Adrenal gland (tissue), 9 donors: ENCODE measurements at regions not wholly inside any gene's neighbourhood (a gene's known extent, or its start where the extent isn't known, plus 50 kb on each side); places are given as distances from the start of the nearest gene placed in this dataset.
"Not testable (repeated sequence)": the region's sequence is repeated elsewhere in the genome, so short reads cannot be mapped to it uniquely, and the experiment has no call there.

ENCODE experiments used
- DNase-seq, 7 donors: peaks; one replicate each; pipeline ENCODE4 v3.0.0-alpha.2; 2019 to 2020
- H3K27ac ChIP-seq, 5 donors: fragments of 200-600 bp; sonication (generic) in 4 of 5; 1 replicate in 3 of 5; 2 replicates in 2 of 5; pipeline versions ENCODE4 v1.5.1 to v1.8.0; 2016 to 2020; ENCODE audit warnings: mild to moderate bottlenecking in 1 of 5
- H3K27me3 ChIP-seq: fragments of 200-600 bp; 2 replicates; pipeline ENCODE4 v1.8.0; 2021
- H3K36me3 ChIP-seq, 2 donors: fragments of 200-600 bp; replicated peaks in 1 of 2; 1 replicate in 1 of 2; 2 replicates in 1 of 2; pipeline versions ENCODE4 v1.5.1 to v1.8.0; 2018 to 2022
- H3K4me1 ChIP-seq, 2 donors: fragments of 200-600 bp; replicated peaks in 1 of 2; 1 replicate in 1 of 2; 2 replicates in 1 of 2; pipeline versions ENCODE4 v1.5.1 to v1.8.0; 2018 to 2021
- H3K4me3 ChIP-seq, 4 donors: fragments of 200-600 bp; sonication (generic) in 3 of 4; one replicate each; pipeline ENCODE4 v1.5.1; 2016 to 2018
- H3K9me3 ChIP-seq, 3 donors: fragments of 200-600 bp; sonication (generic) in 1 of 3; replicated peaks in 1 of 3; 1 replicate in 2 of 3; 2 replicates in 1 of 3; pipeline versions ENCODE4 v1.5.1 to v1.8.0; 2016 to 2021
- CTCF ChIP-seq, 6 experiments: fragments of 450-650 bp in 4 of 6; fragments of 200-600 bp in 2 of 6; sonication (generic) in 1 of 6; IDR thresholded peaks; 1 replicate in 5 of 6; 2 replicates in 1 of 6; pipeline versions ENCODE4 v1.5.1 to v1.8.0; 2016 to 2021; ENCODE audit warnings: antibody characterized with exemption in 6 of 6, mild to moderate bottlenecking in 2 of 6, moderate library complexity in 1 of 6
- POLR2A ChIP-seq, 2 donors: fragments of 450-650 bp; IDR thresholded peaks; one replicate each; pipeline ENCODE4 v1.6.1; 2017; ENCODE audit warnings: antibody characterized with exemption in 2 of 2, mild to moderate bottlenecking in 2 of 2, moderate library complexity in 1 of 2
- WGBS, 4 donors: extraction: QIAGEN DNeasy Blood & Tissue Kit in 2 of 4; methylation state at CpG; one replicate each; pipeline versions ENCODE4 v1.1.5 to v1.1.7; 2013 to 2017; 5-methylcytosine and 5-hydroxymethylcytosine counted together
- intact Hi-C, 2 donors: fragments of 100-400 bp; cut with DNase I; formaldehyde crosslinking; loops; one replicate each; pipeline versions ENCODE4 v1.14.1 to v1.15.0; 2022 to 2023
- donor health status: healthy with polysubstance abuse.
- donor health status: Bipolar disorder and iron deficiency.
- donor health status: DM: yes; HTN: yes; CAD: no.
- donor health status: DM: no; HTN: no; CAD: no.
- donor health status: DM: no; HTN: no; CAD: no.

GRCh38 chrX:40987413-40987812, 97.8 kb upstream of the USP9X start:
- Histone ChIP-seq H3K4me3 (no peak overlapping the region), H3K9me3 (no peaks in the 10 kb centered on the region), H3K36me3 (no peaks in the 10 kb centered on the region), H3K27me3 (peaks cover 10% of the 10 kb centered on the region), H3K27ac (no peak overlapping the region), H3K4me1 (no peaks in the 10 kb centered on the region)
- intact Hi-C loops: no loop called here
- no peak for DNase-seq
- TF ChIP-seq POLR2A (IDR thresholded peaks at IDR 0.05) (no peak), CTCF (IDR thresholded peaks at IDR 0.05) (no peak)
- 64 to 90% (median 75%) methylated on average over 2 of the region's 2 CpGs for WGBS, 4 donors

GRCh38 chrX:40988100-40988499, 97.1 kb upstream of the USP9X start:
- Histone ChIP-seq H3K36me3 (no peaks in the 10 kb centered on the region), H3K4me3 (no peak overlapping the region), H3K27me3 (peaks cover 10% of the 10 kb centered on the region), H3K4me1 (no peaks in the 10 kb centered on the region), H3K9me3 (no peaks in the 10 kb centered on the region), H3K27ac (no peak overlapping the region)
- WGBS, 4 donors: 80 to 91% (median 81%) methylated on average over 3 of the region's 3 CpGs
- intact Hi-C loops: no loop called here
- no peak for TF ChIP-seq CTCF (IDR thresholded peaks at IDR 0.05)
- no peak for DNase-seq

- intact Hi-C loops, H3K27ac ChIP-seq, H3K9me3 ChIP-seq, H3K4me1 ChIP-seq, H3K4me3 ChIP-seq, H3K36me3 ChIP-seq, DNase-seq: not testable (repeated sequence)
- 81 to 93% (median 90%) methylated on average over 2 of the region's 2 CpGs for WGBS, 4 donors
- H3K27me3 ChIP-seq: peaks cover 10% of the 10 kb centered on the region
These were observed 91.8 kb upstream of the USP9X start for GRCh38 chrX:40993395-40993794.

GRCh38 chrX:40996886-40997530, 88.2 kb upstream of the USP9X start:
- no peak overlapping the region for H3K27ac ChIP-seq
- H3K27me3 ChIP-seq: peaks cover 10% of the 10 kb centered on the region
- no peak for TF ChIP-seq CTCF (IDR thresholded peaks at IDR 0.05)
- TF ChIP-seq POLR2A (IDR thresholded peaks at IDR 0.05): no peak
- intact Hi-C loops: no loop called here
- 23 to 42% (median 37%) methylated on average over 3 of the region's 3 CpGs for WGBS, 4 donors
- peak in 3 of 7 donors; percentile 15 to 28 (median 27) for DNase-seq
- peak overlapping the region in 1 of 4 donors; percentile 6 for H3K4me3 ChIP-seq
- H3K36me3 ChIP-seq: no peaks in the 10 kb centered on the region
- no peaks in the 10 kb centered on the region for H3K9me3 ChIP-seq
- no peaks in the 10 kb centered on the region for H3K4me1 ChIP-seq

- Histone ChIP-seq H3K36me3 (no peaks in the 10 kb centered on the region), H3K27me3 (peaks cover 10% of the 10 kb centered on the region), H3K4me1 (no peaks in the 10 kb centered on the region), H3K4me3 (no peak overlapping the region), H3K27ac (peak overlapping the region in 1 of 5 donors; percentile 47), H3K9me3 (no peaks in the 10 kb centered on the region)
- WGBS, 4 donors: 33 to 72% (median 45%) methylated on average over 2 to 5 of the region's 5 CpGs
- TF ChIP-seq CTCF (IDR thresholded peaks at IDR 0.05): no peak
- no peak for TF ChIP-seq POLR2A (IDR thresholded peaks at IDR 0.05)
- intact Hi-C loops: no loop called here
- peak in 6 of 7 donors; percentile 29 to 59 (median 48) for DNase-seq
These were observed 87.1 kb upstream of the USP9X start for GRCh38 chrX:40998123-40998522.
